Fibroblast of gingiva (primary cell): ENCODE measurements at regions not wholly inside any gene's neighbourhood (a gene's known extent, or its start where the extent isn't known, plus 50 kb on each side); places are given as distances from the start of the nearest gene placed in this dataset.
"Not testable (repeated sequence)": the region's sequence is repeated elsewhere in the genome, so short reads cannot be mapped to it uniquely, and the experiment has no call there.

Experiments used
- DNase-seq: peaks from one replicate; pipeline ENCODE4 v3.0.0-alpha.2; 2011; ENCODE audit warnings: low read depth

- no peak for DNase-seq
Observed at GRCh38 chr14:59116984-59117415, 71.5 kb upstream of the DAAM1 start.

GRCh38 chr14:59117754-59118528 lies 70.5 kb upstream of the DAAM1 start:
- DNase-seq = no peak

- DNase-seq = no peak
Observed at GRCh38 chr14:59120921-59121320, 67.5 kb upstream of the DAAM1 start.

GRCh38 chr14:59123531-59123930 lies 64.9 kb upstream of the DAAM1 start:
- peak; percentile 41 for DNase-seq

GRCh38 chr14:59123975-59124374 lies 64.5 kb upstream of the DAAM1 start:
- DNase-seq = peak; percentile 21

- no peak for DNase-seq
Observed at GRCh38 chr14:59125156-59125555, 63.3 kb upstream of the DAAM1 start.

GRCh38 chr14:59126714-59127436 lies 61.6 kb upstream of the DAAM1 start:
- peak; percentile 44 for DNase-seq

- no peak for DNase-seq
Observed at GRCh38 chr14:59127437-59127732, 61.1 kb upstream of the DAAM1 start.

GRCh38 chr14:59130462-59130861 lies 58.0 kb upstream of the DAAM1 start:
- no peak for DNase-seq

- DNase-seq = no peak
Observed at GRCh38 chr14:59131938-59132795, 56.3 kb upstream of the DAAM1 start.

GRCh38 chr14:59132796-59133494 lies 55.5 kb upstream of the DAAM1 start:
- DNase-seq = no peak

GRCh38 chr14:59133709-59134108 lies 54.8 kb upstream of the DAAM1 start:
- DNase-seq = no peak

GRCh38 chr14:59134307-59134706 lies 54.2 kb upstream of the DAAM1 start:
- no peak for DNase-seq

- DNase-seq = no peak
Observed at GRCh38 chr14:59137256-59137655, 51.2 kb upstream of the DAAM1 start.

- DNase-seq = not testable (repeated sequence)
Observed at GRCh38 chr14:59138576-59138975, 49.9 kb upstream of the DAAM1 start.
